ENCODE measurements at regions not wholly inside any gene's neighbourhood (a gene's known extent, or its start where the extent isn't known, plus 50 kb on each side); places are given as distances from the start of the nearest gene placed in this dataset.

- Histone ChIP-seq H3K36me3 (no peaks in the 10 kb centered on the region), H3K4me3 (ENCODE audit: low read depth, low read length) (no peak overlapping the region), H3K27me3 (ENCODE audit: insufficient read depth, low read depth, severe bottlenecking) (no peaks in the 10 kb centered on the region), H3K9me3 (ENCODE audit: severe bottlenecking) (no peaks in the 10 kb centered on the region), H3K27ac (no peak overlapping the region)
- no peak for DNase-seq
- TF ChIP-seq CTCF (IDR thresholded peaks at IDR 0.05; ENCODE audit: low read depth, low read length) = no peak
Observed at GRCh38 chr4:15233626-15234025, 194.2 kb upstream of the C1QTNF7 start.

- DNase-seq = no peak
- no peaks in the 10 kb centered on the region for H3K36me3 ChIP-seq
- H3K9me3 ChIP-seq (ENCODE audit: severe bottlenecking) = no peaks in the 10 kb centered on the region
- TF ChIP-seq CTCF (IDR thresholded peaks at IDR 0.05; ENCODE audit: low read depth, low read length) = no peak
- H3K27me3 ChIP-seq (ENCODE audit: insufficient read depth, low read depth, severe bottlenecking) = no peaks in the 10 kb centered on the region
- H3K27ac ChIP-seq = no peak overlapping the region
- H3K4me3 ChIP-seq (ENCODE audit: low read depth, low read length) = no peak overlapping the region
Observed at GRCh38 chr4:15234116-15234855, 193.5 kb upstream of the C1QTNF7 start.

- no peak for DNase-seq
- no peak overlapping the region for H3K4me3 ChIP-seq (ENCODE audit: low read depth, low read length)
- no peaks in the 10 kb centered on the region for H3K9me3 ChIP-seq (ENCODE audit: severe bottlenecking)
- H3K27me3 ChIP-seq (ENCODE audit: insufficient read depth, low read depth, severe bottlenecking) = no peaks in the 10 kb centered on the region
- H3K27ac ChIP-seq = no peak overlapping the region
- no peak for TF ChIP-seq CTCF (IDR thresholded peaks at IDR 0.05; ENCODE audit: low read depth, low read length)
- H3K36me3 ChIP-seq = no peaks in the 10 kb centered on the region
Observed at GRCh38 chr4:15234856-15235126, 193.0 kb upstream of the C1QTNF7 start.

- no peaks in the 10 kb centered on the region for H3K9me3 ChIP-seq (ENCODE audit: severe bottlenecking)
- DNase-seq = no peak
- TF ChIP-seq CTCF (IDR thresholded peaks at IDR 0.05; ENCODE audit: low read depth, low read length) = no peak
- no peaks in the 10 kb centered on the region for H3K27me3 ChIP-seq (ENCODE audit: insufficient read depth, low read depth, severe bottlenecking)
- no peak overlapping the region for H3K4me3 ChIP-seq (ENCODE audit: low read depth, low read length)
- H3K36me3 ChIP-seq = no peaks in the 10 kb centered on the region
- H3K27ac ChIP-seq = no peak overlapping the region
Observed at GRCh38 chr4:15235135-15235534, 192.7 kb upstream of the C1QTNF7 start.

GRCh38 chr4:15237648-15238230 is 190.1 kb upstream of the C1QTNF7 start:
- no peak overlapping the region for H3K27ac ChIP-seq
- no peak for DNase-seq

More at GRCh38 chr4:15237648-15238230, 190.1 kb upstream of the C1QTNF7 start:
- TF ChIP-seq CTCF (IDR thresholded peaks at IDR 0.05; ENCODE audit: low read depth, low read length) = no peak
- H3K9me3 ChIP-seq (ENCODE audit: severe bottlenecking) = no peaks in the 10 kb centered on the region
- no peaks in the 10 kb centered on the region for H3K27me3 ChIP-seq (ENCODE audit: insufficient read depth, low read depth, severe bottlenecking)
- H3K4me3 ChIP-seq (ENCODE audit: low read depth, low read length) = no peak overlapping the region
- no peaks in the 10 kb centered on the region for H3K36me3 ChIP-seq

Measured in WERI-Rb-1 (cell line).